ENCODE measurements at regions not wholly inside any gene's neighbourhood (a gene's known extent, or its start where the extent isn't known, plus 50 kb on each side); places are given as distances from the start of the nearest gene placed in this dataset.
"Not testable (repeated sequence)": the region's sequence is repeated elsewhere in the genome, so short reads cannot be mapped to it uniquely, and the experiment has no call there.

- TF ChIP-seq CTCF (IDR thresholded peaks at IDR 0.05), result no peak
- ATAC-seq, result no peak
- intact Hi-C loops (cut with DNase I), result no loop called here
Observed at GRCh38 chr3:8311321-8311720, 190.3 kb upstream of the LMCD1 start.

GRCh38 chr3:8312685-8313084, 188.9 kb upstream of the LMCD1 start:
- Histone ChIP-seq H3K4me1 (no peaks in the 10 kb centered on the region), H3K4me3 (no peak overlapping the region), H3K9me3 (no peaks in the 10 kb centered on the region), H3K27ac (no peak overlapping the region), H3K36me3 (no peaks in the 10 kb centered on the region), H3K27me3 (no peaks in the 10 kb centered on the region)
- no peak for DNase-seq
- ATAC-seq, result no peak
- TF ChIP-seq CTCF (IDR thresholded peaks at IDR 0.05), result no peak
- intact Hi-C loops (cut with DNase I), result no loop called here

More at GRCh38 chr3:8311321-8311720, 190.3 kb upstream of the LMCD1 start:
- Histone ChIP-seq H3K36me3 (no peaks in the 10 kb centered on the region), H3K27ac (no peak overlapping the region), H3K4me3 (no peak overlapping the region), H3K4me1 (no peaks in the 10 kb centered on the region), H3K27me3 (no peaks in the 10 kb centered on the region), H3K9me3 (no peaks in the 10 kb centered on the region)
- no peak for DNase-seq

DNA sequence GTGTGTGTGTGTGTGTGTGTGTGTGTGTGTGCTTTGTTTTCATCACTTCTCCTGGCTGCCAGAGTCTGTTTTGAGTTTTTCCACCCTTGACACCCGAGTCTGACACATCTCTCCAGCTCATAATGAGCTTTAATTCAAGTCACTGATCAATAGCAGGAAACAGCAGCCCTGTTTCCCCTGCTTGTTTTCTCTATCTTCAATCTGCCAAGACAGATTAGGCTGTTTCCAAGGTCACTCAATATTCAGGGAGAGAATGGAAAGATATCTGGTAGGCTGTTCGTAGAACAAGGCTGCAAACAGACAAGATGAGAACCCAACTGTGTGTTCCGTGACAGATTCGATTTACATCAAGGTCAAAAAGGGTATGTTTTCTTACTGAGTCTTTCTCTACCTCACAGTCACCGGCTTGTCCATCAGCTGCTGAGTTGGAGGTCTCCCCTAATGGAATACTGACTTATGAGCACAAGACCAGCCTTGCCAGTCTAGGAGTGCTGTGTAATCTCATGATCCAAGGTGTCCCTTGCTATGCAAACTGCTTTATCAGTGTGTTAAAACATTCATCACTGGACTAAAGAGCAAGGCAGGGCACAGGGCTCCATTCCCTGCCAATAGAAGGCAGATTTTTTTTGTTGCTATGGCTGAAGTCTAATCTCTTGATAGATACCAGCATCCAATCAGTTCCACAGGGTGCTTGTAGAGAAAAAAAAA, 187.9 kb upstream of the LMCD1 start:
- H3K4me3 ChIP-seq, result no peak overlapping the region
- intact Hi-C loops (cut with DNase I), result no loop called here
- no peaks in the 10 kb centered on the region for H3K27me3 ChIP-seq
- no peak for ATAC-seq
- no peak overlapping the region for H3K27ac ChIP-seq
- no peaks in the 10 kb centered on the region for H3K9me3 ChIP-seq
- DNase-seq, result no peak
- H3K36me3 ChIP-seq, result no peaks in the 10 kb centered on the region
- H3K4me1 ChIP-seq, result no peaks in the 10 kb centered on the region
- no peak for TF ChIP-seq CTCF (IDR thresholded peaks at IDR 0.05)

- H3K27ac ChIP-seq; H3K27me3 ChIP-seq; H3K36me3 ChIP-seq; H3K4me3 ChIP-seq; DNase-seq; intact Hi-C loops (cut with DNase I); H3K4me1 ChIP-seq; H3K9me3 ChIP-seq; ATAC-seq: not testable (repeated sequence)
Observed at GRCh38 chr3:8315526-8315925, 186.1 kb upstream of the LMCD1 start.

DNA sequence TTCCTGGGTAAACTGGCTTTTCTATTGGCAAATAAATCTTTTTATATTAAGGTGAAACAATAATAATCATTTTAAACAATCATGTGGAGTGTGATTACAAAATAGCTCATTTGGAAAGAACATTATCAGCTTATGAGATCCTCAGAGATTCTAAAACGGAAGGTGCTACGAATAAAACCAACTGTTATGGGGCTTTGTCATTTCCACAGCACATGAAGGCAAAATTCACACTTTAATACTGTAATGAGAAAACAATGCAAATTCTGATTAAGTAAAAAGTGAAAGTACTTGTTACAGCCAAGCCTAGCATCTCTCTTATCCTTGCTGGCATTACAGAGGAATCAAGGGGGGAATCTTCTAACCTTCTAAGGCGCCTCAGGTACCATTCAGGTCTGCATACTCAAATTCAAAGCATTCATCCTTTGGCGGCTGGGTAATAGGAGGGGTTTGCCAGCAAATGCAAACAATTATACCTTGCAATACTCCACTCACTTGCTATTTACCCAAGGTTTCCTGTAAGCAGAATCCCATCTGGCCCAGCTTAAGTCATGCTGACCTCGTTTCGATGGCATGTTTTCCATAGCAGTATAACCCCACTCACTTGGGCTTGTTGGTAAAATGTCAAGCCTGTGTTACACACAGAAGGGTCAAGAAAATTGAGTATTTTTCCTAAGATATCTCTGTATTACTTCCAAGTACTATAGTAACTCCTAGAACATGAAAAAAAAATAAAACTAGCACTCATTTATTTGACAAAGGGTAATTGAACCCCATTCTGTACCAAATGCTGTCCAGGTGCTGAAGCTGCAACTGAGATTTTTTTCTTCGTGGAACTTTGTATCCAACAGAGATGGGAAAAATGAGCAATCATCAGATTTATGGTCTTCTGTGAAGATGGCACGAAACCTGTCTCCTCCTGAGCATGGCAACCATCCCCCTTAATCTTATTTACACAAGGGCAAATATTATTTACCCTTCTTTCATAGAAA, 183.7 kb upstream of the LMCD1 start:
- TF ChIP-seq CTCF (IDR thresholded peaks at IDR 0.05), result no peak
- H3K4me1 ChIP-seq, result no peaks in the 10 kb centered on the region
- intact Hi-C loops (cut with DNase I), result no loop called here
- no peak overlapping the region for H3K27ac ChIP-seq
- H3K36me3 ChIP-seq, result no peaks in the 10 kb centered on the region
- DNase-seq, result no peak
- ATAC-seq, result no peak
- no peaks in the 10 kb centered on the region for H3K27me3 ChIP-seq
- no peaks in the 10 kb centered on the region for H3K9me3 ChIP-seq
- no peak overlapping the region for H3K4me3 ChIP-seq

Data from upper lobe of right lung (tissue), 1 donor.